ENCODE measurements at regions not wholly inside any gene's neighbourhood (a gene's known extent, or its start where the extent isn't known, plus 50 kb on each side); places are given as distances from the start of the nearest gene placed in this dataset.

DNA sequence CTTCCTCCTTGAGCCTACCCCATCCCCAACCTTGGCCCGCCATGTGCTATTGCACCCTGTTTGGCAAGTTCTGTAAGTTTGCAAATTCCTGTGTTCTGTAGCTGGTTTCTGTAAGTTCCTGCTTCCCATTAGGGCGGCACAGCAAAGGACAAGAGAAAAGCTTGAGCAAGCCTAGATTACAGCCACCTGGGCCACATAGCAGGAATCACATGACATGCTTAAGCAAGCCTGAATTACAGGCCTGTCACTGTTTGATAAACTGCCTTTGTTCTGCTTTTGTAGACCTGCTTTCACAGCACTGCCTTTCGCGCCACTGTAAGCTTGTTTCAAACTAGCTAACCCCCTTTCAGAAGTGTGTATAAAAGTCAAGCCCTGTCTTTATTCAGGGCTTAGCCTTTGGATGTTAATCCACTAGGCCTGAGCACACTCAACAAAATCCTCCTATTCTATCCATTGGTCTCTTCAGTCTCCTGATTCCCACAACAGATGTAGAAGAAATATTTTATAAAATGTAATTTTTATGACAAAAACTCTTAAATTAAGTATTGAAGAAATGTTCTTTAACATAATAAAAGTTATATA lies 906.8 kb upstream of the NDST4 start:
- Histone ChIP-seq H3K27ac (ENCODE audit: low read depth in 2 of 2, low read length in 1 of 2) (no peak overlapping the region), H3K9me3 (no peaks in the 10 kb centered on the region), H3K27me3 (ENCODE audit: insufficient read depth) (no peaks in the 10 kb centered on the region), H3K9ac (no peak overlapping the region), H3K4me3 (ENCODE audit: low read depth in 2 of 2, low read length in 1 of 2) (no peak overlapping the region), H3K36me3 (replicated peaks in 1 of 2; ENCODE audit: control insufficient read depth in 1 of 2, insufficient read depth in 2 of 2, low read length in 1 of 2) (no peaks in the 10 kb centered on the region), H3K9me2 (no peaks in the 10 kb centered on the region), H3K4me1 (ENCODE audit: control insufficient read depth in 1 of 2, insufficient read depth in 2 of 2, low read depth in 1 of 2, low read length in 1 of 2) (no peaks in the 10 kb centered on the region), H2AFZ (ENCODE audit: low read depth) (no peak overlapping the region), H3K4me2 (no peak overlapping the region), H3F3A (replicated peaks; ENCODE audit: insufficient read depth) (no peaks in the 10 kb centered on the region), H3K79me2 (ENCODE audit: insufficient read depth) (no peaks in the 10 kb centered on the region), H4K20me1 (ENCODE audit: insufficient read depth) (no peaks in the 10 kb centered on the region)
- ChIA-PET POLR2A (no interaction called here), CTCF (no interaction called here)
- WGBS (ENCODE audit: low lambda C conversion rate) = 55% methylated on average over 4 of the region's 4 CpGs
- TF ChIP-seq FOXJ3 (CRISPR knock-in tag; IDR thresholded peaks at IDR 0.05) = no peak
- TF ChIP-seq TAF1 (IDR thresholded peaks at IDR 0.05; ENCODE audit: borderline replicate concordance, low read depth, low read length) = no peak
- TF ChIP-seq GATA2 (CRISPR knock-in tag; IDR thresholded peaks at IDR 0.05) = no peak
- TF ChIP-seq, protein P1, sequence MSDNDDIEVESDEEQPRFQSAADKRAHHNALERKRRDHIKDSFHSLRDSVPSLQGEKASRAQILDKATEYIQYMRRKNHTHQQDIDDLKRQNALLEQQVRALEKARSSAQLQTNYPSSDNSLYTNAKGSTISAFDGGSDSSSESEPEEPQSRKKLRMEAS (IDR thresholded peaks at IDR 0.05; ENCODE audit: low read depth) = no peak
- TF ChIP-seq TCF12 (IDR thresholded peaks at IDR 0.05) = no peak
- TF ChIP-seq TEAD4 (IDR thresholded peaks at IDR 0.05; ENCODE audit: borderline replicate concordance, insufficient read depth) = no peak
- TF ChIP-seq, protein P2, sequence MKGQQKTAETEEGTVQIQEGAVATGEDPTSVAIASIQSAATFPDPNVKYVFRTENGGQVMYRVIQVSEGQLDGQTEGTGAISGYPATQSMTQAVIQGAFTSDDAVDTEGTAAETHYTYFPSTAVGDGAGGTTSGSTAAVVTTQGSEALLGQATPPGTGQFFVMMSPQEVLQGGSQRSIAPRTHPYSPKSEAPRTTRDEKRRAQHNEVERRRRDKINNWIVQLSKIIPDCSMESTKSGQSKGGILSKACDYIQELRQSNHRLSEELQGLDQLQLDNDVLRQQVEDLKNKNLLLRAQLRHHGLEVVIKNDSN (IDR thresholded peaks at IDR 0.05; ENCODE audit: borderline replicate concordance, low read depth) = no peak
- TF ChIP-seq EZH2phosphoT487 (IDR thresholded peaks at IDR 0.05; ENCODE audit: borderline replicate concordance, low read depth) = no peak
- TF ChIP-seq RFX5 (IDR thresholded peaks at IDR 0.05; ENCODE audit: low read length) = no peak
- TF ChIP-seq NFIC (IDR thresholded peaks at IDR 0.05; ENCODE audit: borderline replicate concordance) = no peak
- TF ChIP-seq CHD2 (IDR thresholded peaks at IDR 0.05; ENCODE audit: low read length, partially characterized antibody) = no peak
- no peak for TF ChIP-seq RAD21 (IDR thresholded peaks at IDR 0.05; ENCODE audit: low read length)
- no peak for TF ChIP-seq FOSL2 (IDR thresholded peaks at IDR 0.05; ENCODE audit: borderline replicate concordance, low read depth)
- TF ChIP-seq, protein P3, sequence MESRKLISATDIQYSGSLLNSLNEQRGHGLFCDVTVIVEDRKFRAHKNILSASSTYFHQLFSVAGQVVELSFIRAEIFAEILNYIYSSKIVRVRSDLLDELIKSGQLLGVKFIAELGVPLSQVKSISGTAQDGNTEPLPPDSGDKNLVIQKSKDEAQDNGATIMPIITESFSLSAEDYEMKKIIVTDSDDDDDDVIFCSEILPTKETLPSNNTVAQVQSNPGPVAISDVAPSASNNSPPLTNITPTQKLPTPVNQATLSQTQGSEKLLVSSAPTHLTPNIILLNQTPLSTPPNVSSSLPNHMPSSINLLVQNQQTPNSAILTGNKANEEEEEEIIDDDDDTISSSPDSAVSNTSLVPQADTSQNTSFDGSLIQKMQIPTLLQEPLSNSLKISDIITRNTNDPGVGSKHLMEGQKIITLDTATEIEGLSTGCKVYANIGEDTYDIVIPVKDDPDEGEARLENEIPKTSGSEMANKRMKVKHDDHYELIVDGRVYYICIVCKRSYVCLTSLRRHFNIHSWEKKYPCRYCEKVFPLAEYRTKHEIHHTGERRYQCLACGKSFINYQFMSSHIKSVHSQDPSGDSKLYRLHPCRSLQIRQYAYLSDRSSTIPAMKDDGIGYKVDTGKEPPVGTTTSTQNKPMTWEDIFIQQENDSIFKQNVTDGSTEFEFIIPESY (IDR thresholded peaks at IDR 0.05; ENCODE audit: borderline replicate concordance, low read depth) = no peak
- DNase-seq = no peak

DNA sequence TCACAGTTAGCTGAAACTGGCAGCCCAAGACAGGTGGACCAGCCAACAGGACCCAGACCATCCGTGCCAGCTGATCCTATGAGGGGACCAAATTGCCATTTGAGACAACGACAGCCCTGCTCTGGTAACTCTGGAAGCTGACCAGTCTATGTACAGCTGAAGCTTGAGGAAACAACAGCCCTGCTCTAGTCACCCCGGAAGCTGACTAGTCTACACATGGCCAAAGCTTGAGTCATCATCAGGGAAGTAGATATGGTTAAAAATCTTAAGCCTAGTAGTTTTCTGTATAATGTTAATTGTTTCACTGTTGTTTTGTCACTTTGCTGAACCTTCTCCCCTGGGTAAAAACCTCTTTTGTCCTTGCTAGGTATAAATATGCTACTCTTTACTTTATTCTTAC lies 905.4 kb upstream of the NDST4 start:
- no peak for TF ChIP-seq RFX5 (IDR thresholded peaks at IDR 0.05; ENCODE audit: low read length)
- TF ChIP-seq RXRA (IDR thresholded peaks at IDR 0.05; ENCODE audit: borderline replicate concordance, low read depth) = no peak
- no peak for TF ChIP-seq RCOR1 (IDR thresholded peaks at IDR 0.05; ENCODE audit: low read length)
- no peak for TF ChIP-seq GABPA (IDR thresholded peaks at IDR 0.05; ENCODE audit: low read depth)
- TF ChIP-seq RAD21 (IDR thresholded peaks at IDR 0.05; ENCODE audit: low read length) = no peak
- TF ChIP-seq, protein P2 (IDR thresholded peaks at IDR 0.05; ENCODE audit: borderline replicate concordance, low read depth) = no peak
- TF ChIP-seq, protein P4, sequence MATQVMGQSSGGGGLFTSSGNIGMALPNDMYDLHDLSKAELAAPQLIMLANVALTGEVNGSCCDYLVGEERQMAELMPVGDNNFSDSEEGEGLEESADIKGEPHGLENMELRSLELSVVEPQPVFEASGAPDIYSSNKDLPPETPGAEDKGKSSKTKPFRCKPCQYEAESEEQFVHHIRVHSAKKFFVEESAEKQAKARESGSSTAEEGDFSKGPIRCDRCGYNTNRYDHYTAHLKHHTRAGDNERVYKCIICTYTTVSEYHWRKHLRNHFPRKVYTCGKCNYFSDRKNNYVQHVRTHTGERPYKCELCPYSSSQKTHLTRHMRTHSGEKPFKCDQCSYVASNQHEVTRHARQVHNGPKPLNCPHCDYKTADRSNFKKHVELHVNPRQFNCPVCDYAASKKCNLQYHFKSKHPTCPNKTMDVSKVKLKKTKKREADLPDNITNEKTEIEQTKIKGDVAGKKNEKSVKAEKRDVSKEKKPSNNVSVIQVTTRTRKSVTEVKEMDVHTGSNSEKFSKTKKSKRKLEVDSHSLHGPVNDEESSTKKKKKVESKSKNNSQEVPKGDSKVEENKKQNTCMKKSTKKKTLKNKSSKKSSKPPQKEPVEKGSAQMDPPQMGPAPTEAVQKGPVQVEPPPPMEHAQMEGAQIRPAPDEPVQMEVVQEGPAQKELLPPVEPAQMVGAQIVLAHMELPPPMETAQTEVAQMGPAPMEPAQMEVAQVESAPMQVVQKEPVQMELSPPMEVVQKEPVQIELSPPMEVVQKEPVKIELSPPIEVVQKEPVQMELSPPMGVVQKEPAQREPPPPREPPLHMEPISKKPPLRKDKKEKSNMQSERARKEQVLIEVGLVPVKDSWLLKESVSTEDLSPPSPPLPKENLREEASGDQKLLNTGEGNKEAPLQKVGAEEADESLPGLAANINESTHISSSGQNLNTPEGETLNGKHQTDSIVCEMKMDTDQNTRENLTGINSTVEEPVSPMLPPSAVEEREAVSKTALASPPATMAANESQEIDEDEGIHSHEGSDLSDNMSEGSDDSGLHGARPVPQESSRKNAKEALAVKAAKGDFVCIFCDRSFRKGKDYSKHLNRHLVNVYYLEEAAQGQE (IDR thresholded peaks at IDR 0.05; ENCODE audit: low read depth, low read length) = no peak
- TF ChIP-seq EZH2phosphoT487 (IDR thresholded peaks at IDR 0.05; ENCODE audit: borderline replicate concordance, low read depth) = no peak
- no peak for TF ChIP-seq NFIC (IDR thresholded peaks at IDR 0.05; ENCODE audit: borderline replicate concordance)
- TF ChIP-seq, protein P5, sequence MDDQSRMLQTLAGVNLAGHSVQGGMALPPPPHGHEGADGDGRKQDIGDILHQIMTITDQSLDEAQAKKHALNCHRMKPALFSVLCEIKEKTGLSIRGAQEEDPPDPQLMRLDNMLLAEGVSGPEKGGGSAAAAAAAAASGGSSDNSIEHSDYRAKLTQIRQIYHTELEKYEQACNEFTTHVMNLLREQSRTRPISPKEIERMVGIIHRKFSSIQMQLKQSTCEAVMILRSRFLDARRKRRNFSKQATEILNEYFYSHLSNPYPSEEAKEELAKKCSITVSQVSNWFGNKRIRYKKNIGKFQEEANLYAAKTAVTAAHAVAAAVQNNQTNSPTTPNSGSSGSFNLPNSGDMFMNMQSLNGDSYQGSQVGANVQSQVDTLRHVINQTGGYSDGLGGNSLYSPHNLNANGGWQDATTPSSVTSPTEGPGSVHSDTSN (IDR thresholded peaks at IDR 0.05) = no peak
- Histone ChIP-seq H3K9me3 (no peaks in the 10 kb centered on the region), H2AFZ (ENCODE audit: low read depth) (no peak overlapping the region), H3K79me2 (ENCODE audit: insufficient read depth) (no peaks in the 10 kb centered on the region), H3K4me3 (ENCODE audit: low read depth in 2 of 2, low read length in 1 of 2) (no peak overlapping the region), H3K4me2 (no peak overlapping the region), H3F3A (replicated peaks; ENCODE audit: insufficient read depth) (no peaks in the 10 kb centered on the region), H4K20me1 (ENCODE audit: insufficient read depth) (no peaks in the 10 kb centered on the region), H3K9ac (no peak overlapping the region), H3K4me1 (ENCODE audit: control insufficient read depth in 1 of 2, insufficient read depth in 2 of 2, low read depth in 1 of 2, low read length in 1 of 2) (no peaks in the 10 kb centered on the region), H3K27me3 (ENCODE audit: insufficient read depth) (no peaks in the 10 kb centered on the region), H3K36me3 (replicated peaks in 1 of 2; ENCODE audit: control insufficient read depth in 1 of 2, insufficient read depth in 2 of 2, low read length in 1 of 2) (no peaks in the 10 kb centered on the region), H3K27ac (ENCODE audit: low read depth in 2 of 2, low read length in 1 of 2) (no peak overlapping the region), H3K9me2 (no peaks in the 10 kb centered on the region)
- 21% methylated on average over 3 of the region's 3 CpGs for WGBS (ENCODE audit: low lambda C conversion rate)
- ChIA-PET CTCF (no interaction called here), POLR2A (no interaction called here)
- no peak for DNase-seq
